HCT116 (cell line): ENCODE measurements at regions not wholly inside any gene's neighbourhood (a gene's known extent, or its start where the extent isn't known, plus 50 kb on each side); places are given as distances from the start of the nearest gene placed in this dataset.

Experiments
- ATAC-seq: fragments of 200-7000 bp; cut with Tn5 transposase; 2 replicates; pipeline ENCODE4 v1.9.1; 2020; ENCODE audit warnings: mild to moderate bottlenecking, moderate library complexity
- BruUV-seq: library from RNA; stranded (reverse); fragments of 400-500 nt; replicated peaks from 2 replicates; lab custom pipeline; 2021; lab: Mats Ljungman, UMichigan
- CTCF ChIA-PET: fragments of 300-600 bp; sonication (Branson Sonifier 250); formaldehyde crosslinking; loops from one replicate; lab custom pipeline; 2021; ENCODE audit warnings: antibody characterized with exemption; lab: Charles Lee
- POLR2A ChIA-PET: fragments of 300-600, 350-600 bp; sonication (Branson Sonifier 250); formaldehyde crosslinking; loops from one replicate; lab custom pipeline; 2021; ENCODE audit warnings: antibody characterized with exemption; lab: Charles Lee
- RAD21 ChIA-PET, 2 experiments: fragments of 300-600 bp; sonication (Branson Sonifier 250); formaldehyde crosslinking; loops; one replicate each; lab custom pipeline; 2023; ENCODE audit warnings: low total read pairs in 2 of 2; ENCODE audit not compliant: uncharacterized antibody in 2 of 2, unreplicated experiment in 2 of 2, low non-redundant PET in 1 of 2; lab: Charles Lee
- DNase-seq: peaks from one replicate; pipeline ENCODE4 v3.0.0-alpha.2; 2010; ENCODE audit warnings: low read depth, low spot score
- H2AFZ ChIP-seq: fragments of 200-600 bp; shearing (Covaris generic), sonication (generic); 2 replicates; pipeline ENCODE4 v1.6.1; 2017; ENCODE audit warnings: low read depth, mixed run types, mixed read lengths, antibody characterized with exemption, low read length; ENCODE audit not compliant: poor library complexity, severe bottlenecking
- H3K27ac ChIP-seq: 2 replicates; pipeline ENCODE4 v1.5.1; 2012; ENCODE audit warnings: low read depth, low read length
- H3K27me3 ChIP-seq: fragments of 200-600 bp; sonication (generic); 2 replicates; pipeline ENCODE4 v1.6.1; 2016; ENCODE audit warnings: mixed run types, low read length, mixed read lengths; ENCODE audit not compliant: insufficient read depth
- H3K36me3 ChIP-seq, 2 experiments: fragments of 200-500 bp in 1 of 2; fragments of 200-600 bp in 1 of 2; sonication (Bioruptor generic) in 1 of 2; sonication (generic) in 1 of 2; 2 replicates each; pipeline versions ENCODE4 v1.5.1 to v1.6.1; 2014 to 2016; ENCODE audit warnings: low read length in 2 of 2, inconsistent platforms in 1 of 2, mixed read lengths in 1 of 2, mixed run types in 1 of 2; ENCODE audit not compliant: insufficient read depth in 2 of 2, control insufficient read depth in 1 of 2
- H3K4me1 ChIP-seq, 2 experiments: fragments of 200-600 bp in 1 of 2; sonication (generic) in 1 of 2; 2 replicates each; pipeline versions ENCODE4 v1.5.1 to v1.6.1; 2012 to 2017; ENCODE audit warnings: low read length in 2 of 2, inconsistent platforms in 1 of 2, mild to moderate bottlenecking in 1 of 2, mixed read lengths in 1 of 2, mixed run types in 1 of 2, moderate library complexity in 1 of 2; ENCODE audit not compliant: insufficient read depth in 2 of 2, control insufficient read depth in 1 of 2
- H3K4me2 ChIP-seq: fragments of 200-600 bp; sonication (generic); 2 replicates; pipeline ENCODE4 v1.6.1; 2017; ENCODE audit warnings: mixed run types, low read length, mixed read lengths
- H3K4me3 ChIP-seq, 2 experiments: fragments of 200-600 bp in 1 of 2; sonication (generic) in 1 of 2; replicated peaks in 1 of 2; 2 replicates each; pipeline ENCODE4 v1.5.1; 2011 to 2016; ENCODE audit warnings: low read length in 2 of 2, control low read depth in 1 of 2, low read depth in 1 of 2, mild to moderate bottlenecking in 1 of 2, mixed read lengths in 1 of 2, mixed run types in 1 of 2
- H3K79me2 ChIP-seq: fragments of 200-600 bp; sonication (generic); 2 replicates; pipeline ENCODE4 v1.6.1; 2017; ENCODE audit warnings: mild to moderate bottlenecking, mixed run types, low read length, moderate library complexity, mixed read lengths; ENCODE audit not compliant: insufficient read depth
- H3K9ac ChIP-seq: fragments of 200-600 bp; sonication (generic); 2 replicates; pipeline ENCODE4 v1.6.1; 2016; ENCODE audit warnings: low read length, mixed read lengths
- H3K9me2 ChIP-seq: fragments of 200-600 bp; sonication (generic), shearing (Covaris generic); 2 replicates; pipeline ENCODE4 v1.6.1; 2017; ENCODE audit warnings: mixed run types, mild to moderate bottlenecking, moderate library complexity; ENCODE audit not compliant: insufficient read depth
- H3K9me3 ChIP-seq, 2 experiments: fragments of 200-500 bp in 1 of 2; fragments of 200-600 bp in 1 of 2; sonication (Bioruptor generic) in 1 of 2; sonication (generic) in 1 of 2; 2 replicates each; pipeline ENCODE4 v1.6.1; 2014 to 2017; ENCODE audit warnings: low read length in 2 of 2, mixed read lengths in 2 of 2, inconsistent platforms in 1 of 2, low read depth in 1 of 2, mild to moderate bottlenecking in 1 of 2, mixed run types in 1 of 2, moderate library complexity in 1 of 2; ENCODE audit not compliant: control insufficient read depth in 1 of 2, insufficient read depth in 1 of 2
- H4K20me1 ChIP-seq: fragments of 200-600 bp; sonication (generic), shearing (Covaris generic); 2 replicates; pipeline ENCODE4 v1.6.1; 2017; ENCODE audit warnings: mixed run types, mild to moderate bottlenecking, moderate library complexity; ENCODE audit not compliant: insufficient read depth
- CTCF ChIP-seq, 3 experiments: fragments of 200-600 bp in 1 of 3; sonication (generic) in 1 of 3; IDR thresholded peaks in 2 of 3; conservative IDR thresholded peaks in 1 of 3; 2 replicates each; pipeline ENCODE4 v1.5.1; 2012 to 2017; ENCODE audit warnings: low read depth in 2 of 3, low read length in 2 of 3, antibody characterized with exemption in 1 of 3, borderline replicate concordance in 1 of 3, control low read depth in 1 of 3, mild to moderate bottlenecking in 1 of 3, mixed read lengths in 1 of 3, mixed run types in 1 of 3, moderate library complexity in 1 of 3; ENCODE audit not compliant: insufficient read depth in 1 of 3
- ELF1 ChIP-seq: IDR thresholded peaks from 2 replicates; pipeline ENCODE4 v1.6.1; 2012; ENCODE audit warnings: low read depth, borderline replicate concordance
- EZH2 ChIP-seq: fragments of 200-600 bp; sonication (generic); IDR thresholded peaks from 2 replicates; pipeline ENCODE4 v1.6.1; 2017; ENCODE audit warnings: antibody characterized with exemption, mixed run types
- EZH2phosphoT487 ChIP-seq: fragments of 200-600 bp; IDR thresholded peaks from 2 replicates; pipeline ENCODE4 v1.6.1; 2018; ENCODE audit warnings: antibody characterized with exemption, borderline replicate concordance
- FOSL1 ChIP-seq: IDR thresholded peaks from 2 replicates; pipeline ENCODE4 v1.6.1; 2012; ENCODE audit warnings: low read depth
- POLR2A ChIP-seq: IDR thresholded peaks from 2 replicates; pipeline ENCODE4 v1.7.0; 2011; ENCODE audit warnings: borderline replicate concordance; ENCODE audit not compliant: insufficient read depth, insufficient read length; ENCODE audit errors: extremely low read depth
- POLR2AphosphoS5 ChIP-seq: IDR thresholded peaks from 2 replicates; pipeline ENCODE4 v1.6.1; 2011; ENCODE audit warnings: mild to moderate bottlenecking, low read depth, low read length, moderate library complexity
- SRF ChIP-seq: IDR thresholded peaks from 2 replicates; pipeline ENCODE4 v1.6.1; 2012; ENCODE audit warnings: low read depth
- TCF7L2 ChIP-seq: IDR thresholded peaks from 2 replicates; pipeline ENCODE4 v1.7.0; 2011; ENCODE audit warnings: borderline replicate concordance, inconsistent platforms; ENCODE audit not compliant: insufficient read depth, insufficient read length; ENCODE audit errors: extremely low read depth
- ZFX ChIP-seq: fragments of 450-650 bp; IDR thresholded peaks from 2 replicates; pipeline ENCODE4 v1.6.1; 2017
- intact Hi-C: fragments of 100-400 bp; cut with micrococcal nuclease; formaldehyde crosslinking; loops from 2 replicates; pipeline ENCODE4 v1.10.0; 2022
- TF ChIP-seq, protein P1 (sequence below): IDR thresholded peaks from 2 replicates; pipeline ENCODE4 v1.6.1; 2012; ENCODE audit warnings: low read depth

DNA sequence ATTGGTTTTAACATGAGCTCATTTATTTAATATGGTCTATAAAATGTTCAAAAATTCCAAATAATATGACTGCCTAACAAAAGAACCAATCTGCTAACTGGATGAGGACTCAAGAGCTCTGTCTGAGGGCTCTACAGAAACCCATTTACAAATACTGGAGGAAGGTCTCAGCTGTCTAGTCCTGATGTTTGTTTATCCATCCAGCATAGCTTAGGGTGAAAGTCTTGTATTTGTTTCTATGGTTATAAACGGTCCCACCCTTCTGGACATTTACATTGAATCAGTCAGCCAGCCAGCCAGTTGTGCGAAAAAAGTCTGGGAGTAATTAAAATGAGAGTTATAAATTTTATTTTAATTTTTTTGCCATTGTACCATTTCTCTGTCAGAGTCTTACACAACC lies 220.7 kb downstream of the BMP4 start:
- CTCF ChIA-PET = no interaction called here
- no peak for ATAC-seq
- no TSS peak for BruUV-seq
- no peak overlapping the region for H3K4me2 ChIP-seq
- no peak overlapping the region for H3K9ac ChIP-seq
- no peak for DNase-seq
- intact Hi-C loops = no loop called here
- no peak overlapping the region for H3K27ac ChIP-seq
- TF ChIP-seq, protein P1, sequence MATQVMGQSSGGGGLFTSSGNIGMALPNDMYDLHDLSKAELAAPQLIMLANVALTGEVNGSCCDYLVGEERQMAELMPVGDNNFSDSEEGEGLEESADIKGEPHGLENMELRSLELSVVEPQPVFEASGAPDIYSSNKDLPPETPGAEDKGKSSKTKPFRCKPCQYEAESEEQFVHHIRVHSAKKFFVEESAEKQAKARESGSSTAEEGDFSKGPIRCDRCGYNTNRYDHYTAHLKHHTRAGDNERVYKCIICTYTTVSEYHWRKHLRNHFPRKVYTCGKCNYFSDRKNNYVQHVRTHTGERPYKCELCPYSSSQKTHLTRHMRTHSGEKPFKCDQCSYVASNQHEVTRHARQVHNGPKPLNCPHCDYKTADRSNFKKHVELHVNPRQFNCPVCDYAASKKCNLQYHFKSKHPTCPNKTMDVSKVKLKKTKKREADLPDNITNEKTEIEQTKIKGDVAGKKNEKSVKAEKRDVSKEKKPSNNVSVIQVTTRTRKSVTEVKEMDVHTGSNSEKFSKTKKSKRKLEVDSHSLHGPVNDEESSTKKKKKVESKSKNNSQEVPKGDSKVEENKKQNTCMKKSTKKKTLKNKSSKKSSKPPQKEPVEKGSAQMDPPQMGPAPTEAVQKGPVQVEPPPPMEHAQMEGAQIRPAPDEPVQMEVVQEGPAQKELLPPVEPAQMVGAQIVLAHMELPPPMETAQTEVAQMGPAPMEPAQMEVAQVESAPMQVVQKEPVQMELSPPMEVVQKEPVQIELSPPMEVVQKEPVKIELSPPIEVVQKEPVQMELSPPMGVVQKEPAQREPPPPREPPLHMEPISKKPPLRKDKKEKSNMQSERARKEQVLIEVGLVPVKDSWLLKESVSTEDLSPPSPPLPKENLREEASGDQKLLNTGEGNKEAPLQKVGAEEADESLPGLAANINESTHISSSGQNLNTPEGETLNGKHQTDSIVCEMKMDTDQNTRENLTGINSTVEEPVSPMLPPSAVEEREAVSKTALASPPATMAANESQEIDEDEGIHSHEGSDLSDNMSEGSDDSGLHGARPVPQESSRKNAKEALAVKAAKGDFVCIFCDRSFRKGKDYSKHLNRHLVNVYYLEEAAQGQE = no peak
- no peak for TF ChIP-seq ZFX
- RAD21 ChIA-PET = interaction anchor here in 1 of 2 experiments (0.9 kb wide), 1 partner anchor 265 kb away, joined by 3 read pairs; no protein-coding TSS in a partner anchor
- H3K4me3 ChIP-seq = no peak overlapping the region
- no peaks in the 10 kb centered on the region for H3K27me3 ChIP-seq
- no peaks in the 10 kb centered on the region for H4K20me1 ChIP-seq
- H3K9me3 ChIP-seq = no peaks in the 10 kb centered on the region
- H2AFZ ChIP-seq = no peak overlapping the region
- 0 out of 2 replicates have a peak, but pooled peaks cover 2% of the 10 kb centered on the region for H3K9me2 ChIP-seq
- H3K36me3 ChIP-seq = no peaks in the 10 kb centered on the region
- POLR2A ChIA-PET = no interaction called here
- H3K79me2 ChIP-seq = no peaks in the 10 kb centered on the region
- H3K4me1 ChIP-seq = no peaks in the 10 kb centered on the region

DNA sequence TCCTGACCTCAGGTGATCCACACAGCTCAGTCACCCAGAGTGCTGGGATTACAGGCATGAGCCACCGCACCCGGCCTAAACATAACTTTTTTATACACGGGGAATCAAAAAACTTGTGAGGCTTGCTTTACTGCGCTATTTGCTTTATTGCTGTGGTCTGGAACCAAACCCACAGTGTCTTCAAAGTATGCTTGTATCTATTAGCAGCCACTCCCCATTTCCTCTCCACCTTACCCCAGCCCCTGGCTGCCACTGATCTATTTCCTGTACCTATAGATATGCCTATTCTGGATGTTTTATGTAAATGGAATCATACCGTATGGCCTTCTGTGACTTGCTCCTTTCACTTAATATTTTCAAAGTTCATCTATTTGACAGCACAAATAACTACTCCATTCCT lies 233.4 kb downstream of the BMP4 start:
- no TSS peak for BruUV-seq
- no peak for DNase-seq
- ChIA-PET CTCF (no interaction called here), POLR2A (no interaction called here), RAD21 (no interaction called here)
- no peak overlapping the region for H3K4me2 ChIP-seq
- H3K4me3 ChIP-seq = no peak overlapping the region
- H3K36me3 ChIP-seq = no peaks in the 10 kb centered on the region
- no peak overlapping the region for H3K27ac ChIP-seq
- no peaks in the 10 kb centered on the region for H3K27me3 ChIP-seq
- H4K20me1 ChIP-seq = no peaks in the 10 kb centered on the region
- no peak overlapping the region for H3K9ac ChIP-seq
- H3K79me2 ChIP-seq = no peaks in the 10 kb centered on the region
- H2AFZ ChIP-seq = no peak overlapping the region
- intact Hi-C loops = no loop called here
- ATAC-seq = no peak
- no peaks in the 10 kb centered on the region for H3K4me1 ChIP-seq
- H3K9me2 ChIP-seq = no peaks in the 10 kb centered on the region
- H3K9me3 ChIP-seq = no peaks in the 10 kb centered on the region
- TF ChIP-seq TCF7L2 = no peak
- no peak for TF ChIP-seq EZH2
- TF ChIP-seq, protein P1 = no peak
- TF ChIP-seq ELF1 = no peak
- no peak for TF ChIP-seq CTCF (IDR thresholded peaks at IDR 0.05 in 2 of 3, conservative IDR thresholded peaks at IDR 0.05 in 1 of 3; ENCODE audit: borderline replicate concordance in 1 of 3, insufficient read depth in 1 of 3, low read depth in 2 of 3, low read length in 2 of 3)
- no peak for TF ChIP-seq POLR2AphosphoS5
- no peak for TF ChIP-seq EZH2phosphoT487
- no peak for TF ChIP-seq SRF
- TF ChIP-seq FOSL1 = no peak
- TF ChIP-seq POLR2A = no peak
